ENCODE measurements at regions not wholly inside any gene's neighbourhood (a gene's known extent, or its start where the extent isn't known, plus 50 kb on each side); places are given as distances from the start of the nearest gene placed in this dataset.

DNA sequence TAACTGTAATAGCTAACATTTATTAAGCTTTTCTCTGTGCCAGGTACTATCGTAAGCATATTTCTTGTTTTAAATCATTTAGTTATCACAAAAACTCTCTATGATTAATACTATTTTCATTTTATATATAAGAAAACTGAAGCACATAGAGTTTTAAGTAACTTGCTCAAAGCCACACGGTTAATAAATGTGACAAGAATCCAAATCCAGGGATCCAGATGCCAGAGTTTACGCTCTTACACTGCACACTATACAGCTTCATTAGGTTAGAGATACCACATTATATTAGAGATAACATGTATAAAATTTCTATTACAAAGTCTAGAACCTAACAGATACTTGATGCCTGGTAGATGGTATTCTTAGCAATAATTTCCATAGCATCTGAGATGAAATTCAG, 265.2 kb downstream of the SHOX2 start:
- TF ChIP-seq, protein P1, sequence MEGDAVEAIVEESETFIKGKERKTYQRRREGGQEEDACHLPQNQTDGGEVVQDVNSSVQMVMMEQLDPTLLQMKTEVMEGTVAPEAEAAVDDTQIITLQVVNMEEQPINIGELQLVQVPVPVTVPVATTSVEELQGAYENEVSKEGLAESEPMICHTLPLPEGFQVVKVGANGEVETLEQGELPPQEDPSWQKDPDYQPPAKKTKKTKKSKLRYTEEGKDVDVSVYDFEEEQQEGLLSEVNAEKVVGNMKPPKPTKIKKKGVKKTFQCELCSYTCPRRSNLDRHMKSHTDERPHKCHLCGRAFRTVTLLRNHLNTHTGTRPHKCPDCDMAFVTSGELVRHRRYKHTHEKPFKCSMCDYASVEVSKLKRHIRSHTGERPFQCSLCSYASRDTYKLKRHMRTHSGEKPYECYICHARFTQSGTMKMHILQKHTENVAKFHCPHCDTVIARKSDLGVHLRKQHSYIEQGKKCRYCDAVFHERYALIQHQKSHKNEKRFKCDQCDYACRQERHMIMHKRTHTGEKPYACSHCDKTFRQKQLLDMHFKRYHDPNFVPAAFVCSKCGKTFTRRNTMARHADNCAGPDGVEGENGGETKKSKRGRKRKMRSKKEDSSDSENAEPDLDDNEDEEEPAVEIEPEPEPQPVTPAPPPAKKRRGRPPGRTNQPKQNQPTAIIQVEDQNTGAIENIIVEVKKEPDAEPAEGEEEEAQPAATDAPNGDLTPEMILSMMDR (optimal IDR thresholded peaks at IDR 0.05 in 1 of 3, IDR thresholded peaks at IDR 0.05 in 1 of 3, conservative IDR thresholded peaks at IDR 0.05 in 1 of 3; ENCODE audit: extremely low read depth in 1 of 3, insufficient read depth in 2 of 3, low read length in 3 of 3), result no peak
- TF ChIP-seq EZH2 (IDR thresholded peaks at IDR 0.05; ENCODE audit: low read length), result no peak
